ENCODE measurements at regions not wholly inside any gene's neighbourhood (a gene's known extent, or its start where the extent isn't known, plus 50 kb on each side); places are given as distances from the start of the nearest gene placed in this dataset.

DNA sequence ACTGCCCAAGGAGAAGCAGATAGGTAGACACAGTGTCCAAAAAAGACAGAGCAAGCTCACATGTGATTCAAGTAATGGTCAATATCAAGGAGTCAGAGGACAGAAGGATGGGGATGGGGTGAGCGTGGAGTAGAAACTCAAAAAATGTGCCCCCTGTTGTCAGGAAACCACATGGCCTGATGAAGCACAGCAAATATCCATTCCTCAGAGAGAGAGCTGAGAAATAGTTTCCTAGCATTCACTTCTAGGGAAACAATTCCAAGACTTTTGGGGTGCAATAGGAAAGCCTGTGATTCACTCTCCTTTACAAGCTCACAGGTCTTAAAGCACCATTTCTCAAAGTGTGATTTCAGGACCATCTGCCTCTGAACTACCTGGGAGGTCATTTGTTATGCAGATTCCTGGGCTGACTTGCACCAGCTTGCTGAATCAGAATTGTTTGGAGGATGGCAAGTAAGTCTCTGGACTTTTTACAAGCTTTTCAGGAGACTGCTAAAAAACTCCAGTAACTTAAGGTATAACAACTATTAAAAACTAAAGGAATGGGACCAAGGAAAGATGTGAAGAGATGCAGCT is 432.8 kb downstream of the HDGFL1 start:
- intact Hi-C loops (cut with DNase I; ENCODE audit: low total_unique reads) = no loop called here
- H3K4me3 ChIP-seq (ENCODE audit: low read depth, poor library complexity, severe bottlenecking) = no peak overlapping the region
- no peak for DNase-seq (ENCODE audit: low spot score in 2 of 2)
- WGBS, 2 donors = 97 to 100% methylated on average over 1 of the region's 1 CpG
- TF ChIP-seq POLR2A (IDR thresholded peaks at IDR 0.05) = no peak
- TF ChIP-seq, protein P1, sequence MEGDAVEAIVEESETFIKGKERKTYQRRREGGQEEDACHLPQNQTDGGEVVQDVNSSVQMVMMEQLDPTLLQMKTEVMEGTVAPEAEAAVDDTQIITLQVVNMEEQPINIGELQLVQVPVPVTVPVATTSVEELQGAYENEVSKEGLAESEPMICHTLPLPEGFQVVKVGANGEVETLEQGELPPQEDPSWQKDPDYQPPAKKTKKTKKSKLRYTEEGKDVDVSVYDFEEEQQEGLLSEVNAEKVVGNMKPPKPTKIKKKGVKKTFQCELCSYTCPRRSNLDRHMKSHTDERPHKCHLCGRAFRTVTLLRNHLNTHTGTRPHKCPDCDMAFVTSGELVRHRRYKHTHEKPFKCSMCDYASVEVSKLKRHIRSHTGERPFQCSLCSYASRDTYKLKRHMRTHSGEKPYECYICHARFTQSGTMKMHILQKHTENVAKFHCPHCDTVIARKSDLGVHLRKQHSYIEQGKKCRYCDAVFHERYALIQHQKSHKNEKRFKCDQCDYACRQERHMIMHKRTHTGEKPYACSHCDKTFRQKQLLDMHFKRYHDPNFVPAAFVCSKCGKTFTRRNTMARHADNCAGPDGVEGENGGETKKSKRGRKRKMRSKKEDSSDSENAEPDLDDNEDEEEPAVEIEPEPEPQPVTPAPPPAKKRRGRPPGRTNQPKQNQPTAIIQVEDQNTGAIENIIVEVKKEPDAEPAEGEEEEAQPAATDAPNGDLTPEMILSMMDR (IDR thresholded peaks at IDR 0.05) = no peak

DNA sequence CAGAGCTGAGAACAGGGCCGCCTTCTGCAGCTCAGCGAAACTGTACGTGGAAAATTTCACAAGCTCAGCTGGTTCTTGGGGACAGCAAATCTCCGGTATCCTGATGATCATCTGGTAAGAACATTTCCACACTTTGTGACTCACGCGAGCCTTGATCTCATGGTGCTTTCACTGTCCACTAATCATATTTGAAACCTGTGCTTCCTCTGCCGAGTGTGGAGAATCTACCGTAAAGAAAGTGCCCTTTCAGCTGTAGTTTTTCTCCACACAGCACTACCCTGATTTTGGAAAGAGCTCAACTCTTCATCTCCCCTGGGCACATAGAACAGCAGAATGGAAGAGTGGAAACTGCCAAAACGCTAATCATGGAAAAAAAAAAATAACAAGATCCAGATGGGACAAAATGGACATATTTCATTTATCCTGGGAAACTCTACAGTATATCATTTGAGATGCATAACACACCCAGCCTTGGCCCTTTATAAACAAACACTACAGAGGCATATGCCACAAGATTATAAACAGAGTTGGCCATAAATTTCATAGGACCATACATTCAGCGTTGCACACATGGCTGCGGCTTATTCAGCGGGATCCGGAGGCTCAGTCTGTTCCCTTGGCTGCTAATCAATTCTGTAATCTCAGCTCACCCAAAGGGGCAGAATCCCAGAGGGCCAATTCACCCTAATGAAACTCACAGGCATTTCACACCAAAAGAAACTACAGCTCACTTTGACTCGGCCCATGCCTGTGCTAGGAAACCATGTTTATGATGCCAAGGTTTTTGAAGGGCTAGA is 434.5 kb downstream of the HDGFL1 start:
- no peak overlapping the region for H3K4me3 ChIP-seq (ENCODE audit: low read depth, poor library complexity, severe bottlenecking)
- DNase-seq (ENCODE audit: low spot score in 2 of 2) = peak; percentile 69 to 90
- WGBS, 2 donors = 45 to 62% methylated on average over 14 of the region's 14 CpGs
- TF ChIP-seq, protein P1 (IDR thresholded peaks at IDR 0.05) = no peak
- no peak for TF ChIP-seq POLR2A (IDR thresholded peaks at IDR 0.05)
- intact Hi-C loops (cut with DNase I; ENCODE audit: low total_unique reads) = no loop called here

DNA sequence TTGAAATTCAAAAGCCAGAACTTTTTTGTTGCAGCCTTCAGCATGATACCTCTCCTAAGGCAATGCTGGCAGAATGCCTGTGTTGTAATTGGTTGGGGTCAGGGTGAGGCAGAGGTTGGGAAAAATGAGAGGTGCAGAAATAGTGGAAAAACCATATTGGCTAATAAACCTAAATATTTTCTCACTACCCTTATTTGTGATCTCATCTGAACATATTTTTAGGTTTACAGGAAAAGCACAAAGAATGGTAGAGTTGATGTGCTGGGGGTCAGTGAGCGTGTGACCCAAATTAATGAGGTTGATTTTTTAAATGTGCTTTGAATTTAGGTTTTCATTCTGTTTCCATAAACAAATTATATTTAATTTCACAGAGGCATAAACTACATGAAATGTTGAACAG is 437.3 kb downstream of the HDGFL1 start:
- H3K4me3 ChIP-seq (ENCODE audit: low read depth, poor library complexity, severe bottlenecking) = no peak overlapping the region
- intact Hi-C loops (cut with DNase I; ENCODE audit: low total_unique reads) = no loop called here
- DNase-seq (ENCODE audit: low spot score in 2 of 2) = no peak
- TF ChIP-seq, protein P1 (IDR thresholded peaks at IDR 0.05) = no peak
- no peak for TF ChIP-seq POLR2A (IDR thresholded peaks at IDR 0.05)
- WGBS, 2 donors = 49 to 93% methylated on average over 1 of the region's 1 CpG

DNA sequence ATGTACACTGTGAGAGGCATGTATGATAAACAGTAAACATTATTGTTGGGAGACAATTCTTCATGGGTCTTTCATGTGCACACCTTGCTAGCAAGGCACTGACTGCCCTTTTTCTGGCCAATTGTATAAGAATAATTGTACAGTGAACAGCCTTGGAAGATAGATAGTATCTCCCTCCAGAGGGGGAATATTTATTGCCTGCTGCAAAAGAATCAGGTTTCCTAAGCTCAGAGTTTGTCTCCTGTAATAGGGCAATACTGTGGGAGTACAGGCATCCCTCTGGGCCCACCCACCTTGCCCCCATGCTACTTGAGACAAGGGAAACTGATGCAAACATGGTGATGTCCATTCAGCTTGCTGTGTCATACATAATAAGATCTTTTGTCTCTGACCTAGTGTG is 442.2 kb downstream of the HDGFL1 start:
- H3K4me3 ChIP-seq (ENCODE audit: low read depth, poor library complexity, severe bottlenecking) = no peak overlapping the region
- no peak for TF ChIP-seq POLR2A (IDR thresholded peaks at IDR 0.05)
- TF ChIP-seq, protein P1 (IDR thresholded peaks at IDR 0.05) = no peak
- no peak for DNase-seq (ENCODE audit: low spot score in 2 of 2)
- intact Hi-C loops (cut with DNase I; ENCODE audit: low total_unique reads) = no loop called here

DNA sequence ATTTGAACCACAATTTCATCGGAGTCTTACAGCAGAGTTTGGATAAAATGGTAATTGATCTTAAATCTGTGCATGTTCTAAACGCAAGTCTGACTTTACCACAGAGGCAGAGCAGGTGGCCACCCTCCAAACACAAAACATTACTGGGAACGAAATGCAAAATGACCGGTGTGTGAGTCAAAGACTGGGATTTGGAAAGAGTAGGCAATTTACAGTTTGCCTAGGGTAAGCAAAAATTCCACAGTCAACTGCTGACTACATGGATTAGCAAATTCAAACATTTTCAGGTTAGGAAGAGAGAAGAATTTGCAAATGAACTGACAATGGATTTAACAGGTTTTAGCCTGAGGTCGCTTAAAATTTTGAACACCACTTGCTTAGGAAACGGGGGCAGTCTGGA is 444.4 kb downstream of the HDGFL1 start:
- intact Hi-C loops (cut with DNase I; ENCODE audit: low total_unique reads) = no loop called here
- no peak for DNase-seq (ENCODE audit: low spot score in 2 of 2)
- H3K4me3 ChIP-seq (ENCODE audit: low read depth, poor library complexity, severe bottlenecking) = no peak overlapping the region
- TF ChIP-seq, protein P1 (IDR thresholded peaks at IDR 0.05) = no peak
- no peak for TF ChIP-seq POLR2A (IDR thresholded peaks at IDR 0.05)
- 60 to 62% methylated on average over 6 of the region's 6 CpGs for WGBS, 2 donors
